Stimulated activated CD4-positive, alpha-beta T cell treated with anti-CD3 and anti-CD28 coated beads, Interleukin-1b, Interleukin-23, amount 100 ng/mL, for 48 hours (primary cell): ENCODE measurements at regions not wholly inside any gene's neighbourhood (a gene's known extent, or its start where the extent isn't known, plus 50 kb on each side); places are given as distances from the start of the nearest gene placed in this dataset.
"Not testable (repeated sequence)": the region's sequence is repeated elsewhere in the genome, so short reads cannot be mapped to it uniquely, and the experiment has no call there.

Experiments used
- DNase-seq: peaks from one replicate; pipeline ENCODE4 v3.0.0-alpha.2; 2020

DNA sequence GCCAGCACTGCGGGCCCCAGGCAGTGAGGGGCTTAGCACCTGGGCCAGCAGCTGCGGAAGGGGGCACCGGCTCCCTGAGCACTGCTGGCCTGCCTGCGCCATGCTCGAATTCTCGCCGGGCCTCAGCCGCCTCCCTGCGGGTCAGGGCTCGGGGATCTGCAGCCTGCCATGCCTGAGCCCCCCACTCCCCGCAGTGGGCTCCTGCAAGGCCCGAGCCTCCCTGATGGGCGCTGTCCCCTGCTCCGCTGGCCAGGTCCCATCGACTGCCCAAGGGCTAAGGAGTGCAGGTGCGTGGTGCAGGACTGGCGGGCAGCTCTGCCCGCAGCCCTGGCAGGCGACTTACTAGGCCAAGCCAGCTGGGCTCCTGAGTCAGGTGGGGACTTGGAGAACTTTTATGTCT, 133.3 kb upstream of the LMNTD1 start:
- no peak for DNase-seq

DNA sequence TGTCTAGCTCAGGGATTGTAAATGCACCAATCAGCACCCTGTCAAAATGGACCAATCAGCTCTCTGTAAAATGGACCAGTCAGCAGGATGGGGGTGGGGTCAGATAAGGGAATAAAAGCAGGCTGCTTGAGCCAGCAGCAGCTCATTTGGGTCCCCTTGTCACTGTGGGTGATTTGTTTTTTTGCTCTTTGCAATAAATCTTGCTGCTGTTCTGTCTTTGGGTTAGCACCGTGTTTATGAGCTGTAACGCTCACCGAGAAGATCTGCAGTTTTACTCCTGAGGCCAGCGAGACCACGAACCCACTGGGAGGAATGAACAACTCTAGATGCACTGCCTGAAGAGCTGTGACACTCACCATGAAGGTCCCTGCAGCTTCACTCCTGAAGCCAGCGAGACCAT, 134.1 kb upstream of the LMNTD1 start:
- no peak for DNase-seq

DNA sequence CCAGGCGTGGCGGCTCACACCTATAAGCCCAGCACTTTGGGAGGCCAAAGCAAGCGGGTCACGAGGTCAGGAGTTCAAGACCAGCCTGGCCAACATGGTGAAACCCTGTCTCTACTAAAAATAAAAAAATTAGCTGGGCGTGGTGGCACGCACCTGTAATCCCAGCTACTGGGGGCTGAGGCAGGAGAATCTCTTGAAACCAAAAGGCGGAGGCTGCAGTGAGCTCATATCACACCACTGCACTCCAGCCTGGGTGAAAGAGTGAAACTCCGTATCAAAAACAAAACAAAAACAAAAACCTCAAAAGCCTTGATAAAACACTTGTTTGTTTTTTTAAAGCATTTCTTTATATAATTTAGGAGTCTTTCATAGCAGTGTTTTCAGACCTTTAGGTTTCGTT, 135.8 kb upstream of the LMNTD1 start:
- DNase-seq = not testable (repeated sequence)

DNA sequence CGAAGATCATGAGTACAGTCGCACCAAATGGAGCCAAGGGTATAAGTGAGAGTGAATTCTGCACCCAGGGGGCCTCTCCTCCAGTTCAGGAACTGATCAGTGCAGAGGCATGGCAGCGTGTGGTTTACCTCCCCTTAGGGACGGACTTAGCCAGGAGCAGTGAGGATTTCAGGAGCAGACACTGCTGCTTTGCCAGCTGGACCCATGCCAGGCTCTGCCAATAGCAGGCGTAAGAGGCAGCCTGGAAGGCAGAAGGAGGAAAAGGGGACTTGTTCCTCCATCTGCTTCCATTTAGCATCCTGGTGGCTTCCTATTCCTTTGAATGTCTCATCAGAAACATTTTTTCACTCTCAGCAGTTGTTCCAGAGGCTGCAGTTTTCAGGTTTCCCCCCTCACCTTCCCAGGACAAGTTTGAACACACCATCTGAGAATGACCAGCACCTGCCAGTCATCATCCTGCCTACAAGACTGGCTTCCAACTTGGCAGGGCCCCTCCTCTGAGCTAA, 137.0 kb upstream of the LMNTD1 start:
- no peak for DNase-seq

DNA sequence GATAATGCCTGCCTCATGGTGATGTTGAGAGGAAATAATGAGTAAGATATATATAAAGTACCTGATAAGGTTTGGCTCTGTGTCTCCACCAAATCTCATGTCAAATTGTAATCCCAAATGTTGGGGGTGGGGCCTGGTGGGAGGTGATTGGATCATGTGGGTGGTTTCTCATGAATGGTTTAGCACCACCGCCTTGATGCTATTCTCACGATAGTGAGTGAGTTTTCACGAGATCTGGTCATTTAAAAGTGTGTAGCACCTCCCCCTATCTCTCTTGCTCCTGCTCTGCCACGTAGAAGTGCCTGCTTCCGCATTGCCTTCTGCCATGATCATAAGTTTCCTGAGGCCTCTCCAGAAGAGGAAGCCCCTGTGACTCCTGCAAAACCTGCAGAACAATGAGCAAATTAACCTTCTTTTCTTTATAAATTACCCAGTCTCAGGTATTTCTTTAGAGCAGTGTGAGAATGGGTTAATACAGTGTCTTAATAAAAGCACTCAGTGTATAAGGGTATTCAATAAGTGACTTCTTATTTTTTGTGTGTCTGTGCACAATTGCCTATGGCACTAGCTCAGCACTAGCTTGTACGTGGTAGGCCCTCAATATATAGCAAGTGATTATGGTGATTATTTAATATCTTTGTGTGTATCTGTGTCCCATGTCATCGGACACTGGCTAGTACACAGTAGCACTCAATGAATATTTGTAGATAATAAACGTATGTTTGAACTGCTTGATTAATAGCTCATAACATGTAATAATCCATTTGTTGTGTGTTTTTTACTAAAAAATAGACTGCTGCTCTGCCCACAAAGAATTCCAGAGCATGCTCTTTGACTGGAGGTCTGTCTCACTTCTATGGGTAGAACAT, 138.1 kb upstream of the LMNTD1 start:
- no peak for DNase-seq

DNA sequence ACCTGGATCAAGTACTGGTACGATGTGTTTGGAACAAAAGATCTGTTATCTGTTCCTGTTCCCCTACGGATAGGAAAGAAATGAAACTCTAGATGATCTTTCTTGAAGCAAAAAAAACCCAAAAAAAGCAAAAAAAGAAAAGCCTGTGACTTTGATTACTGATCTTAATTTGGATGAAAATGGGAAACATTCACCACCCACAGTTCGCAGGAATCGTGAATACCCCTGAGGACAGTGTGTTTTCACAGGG, 138.7 kb upstream of the LMNTD1 start:
- DNase-seq = no peak

DNA sequence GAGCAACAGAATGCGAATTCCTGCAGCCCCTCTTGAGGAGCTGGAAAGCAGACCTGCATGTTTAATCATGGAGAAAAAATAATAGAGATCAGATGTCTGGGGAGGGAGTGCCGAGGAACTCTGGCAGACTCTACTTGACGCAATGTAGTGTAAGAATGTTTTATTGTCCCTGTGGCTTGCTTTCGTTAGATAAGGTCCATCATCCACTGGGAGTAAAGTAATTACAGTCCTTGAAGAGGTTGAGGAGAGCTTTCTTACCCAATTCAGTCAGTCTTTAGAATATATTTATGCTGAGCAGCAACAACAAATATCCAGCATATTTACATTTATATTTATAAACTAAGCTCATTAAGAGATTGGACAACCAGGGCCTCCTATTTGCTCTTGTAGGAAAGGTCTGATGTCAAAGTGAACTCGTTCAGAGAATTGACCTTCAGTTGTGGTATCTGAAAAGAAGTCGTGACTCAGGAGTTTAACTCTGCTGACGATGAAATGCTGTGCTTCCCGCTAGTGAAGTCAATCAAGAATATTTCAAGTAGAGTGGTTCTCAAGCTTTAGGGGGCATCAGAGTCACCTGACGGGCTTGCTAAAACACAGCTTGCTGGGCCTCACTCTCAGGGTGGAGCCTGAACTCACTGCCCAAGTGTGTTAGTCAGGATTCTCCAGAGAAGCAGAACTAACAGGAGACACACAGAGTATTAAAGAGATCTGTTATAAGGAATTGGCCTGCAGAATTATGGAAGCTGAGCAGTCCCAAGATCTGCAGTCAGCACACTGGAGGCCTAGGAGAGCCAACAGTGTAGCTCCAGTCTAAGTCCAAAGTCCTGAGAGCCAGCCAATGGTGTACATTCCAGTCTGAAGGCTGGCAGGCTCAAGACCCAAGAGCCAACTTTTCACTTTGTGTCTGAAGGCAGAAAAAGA, 139.3 kb upstream of the LMNTD1 start:
- no peak for DNase-seq

DNA sequence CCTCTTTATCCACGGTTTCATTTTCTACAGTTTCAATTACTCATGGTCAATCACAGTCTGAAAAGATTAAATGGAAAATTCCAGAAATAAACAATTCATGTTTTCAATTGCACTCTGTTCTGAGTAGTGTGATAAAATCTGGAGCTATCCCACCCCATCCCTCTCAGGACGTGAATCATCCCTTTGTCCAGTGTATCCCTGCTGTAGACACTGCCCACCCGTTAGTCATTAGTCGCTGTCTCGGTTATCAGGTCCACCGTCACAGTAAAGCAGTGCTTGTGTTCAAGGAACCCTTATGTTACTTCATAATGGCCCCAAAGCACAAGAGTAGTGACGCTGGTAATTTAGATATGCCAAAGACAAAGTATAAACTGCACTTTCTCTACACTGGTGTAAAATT, 141.0 kb upstream of the LMNTD1 start:
- no peak for DNase-seq

DNA sequence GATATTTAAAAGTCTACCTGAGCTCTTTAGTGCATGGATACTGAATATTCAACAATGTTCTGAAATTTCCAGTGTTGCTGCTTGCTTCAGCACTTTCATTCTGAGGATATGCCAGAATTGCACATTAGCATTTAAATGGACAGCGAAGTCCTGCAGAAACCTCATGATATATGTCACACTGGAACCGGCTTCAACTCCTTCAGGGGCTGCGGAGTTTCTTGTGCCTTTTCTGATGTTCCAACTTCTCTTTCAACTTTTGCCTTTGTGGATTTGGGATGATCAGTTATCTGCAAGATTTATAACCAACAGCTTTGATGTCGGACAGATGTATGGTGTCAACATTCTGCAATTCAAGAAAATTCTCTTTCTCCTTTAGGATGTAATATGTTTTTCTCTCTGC, 142.5 kb upstream of the LMNTD1 start:
- DNase-seq = no peak

DNA sequence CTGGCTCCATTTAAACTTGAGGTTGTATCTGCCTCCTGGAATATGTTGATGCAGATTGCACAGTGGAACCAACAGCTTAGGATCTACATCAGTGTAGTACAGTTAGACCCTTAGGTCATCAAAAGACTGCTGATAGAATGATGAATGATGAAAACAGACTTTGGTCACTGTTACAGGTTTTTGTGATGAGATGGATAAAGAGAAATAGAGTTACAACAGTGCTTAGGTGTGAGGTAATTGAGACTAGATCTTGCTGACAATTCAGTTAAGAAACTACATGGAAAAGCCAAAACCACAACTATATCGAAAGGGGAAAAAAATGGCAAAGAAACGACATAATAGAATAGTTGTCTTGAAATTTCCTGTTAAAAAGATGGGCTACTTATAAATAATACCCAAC, 145.7 kb upstream of the LMNTD1 start:
- no peak for DNase-seq

DNA sequence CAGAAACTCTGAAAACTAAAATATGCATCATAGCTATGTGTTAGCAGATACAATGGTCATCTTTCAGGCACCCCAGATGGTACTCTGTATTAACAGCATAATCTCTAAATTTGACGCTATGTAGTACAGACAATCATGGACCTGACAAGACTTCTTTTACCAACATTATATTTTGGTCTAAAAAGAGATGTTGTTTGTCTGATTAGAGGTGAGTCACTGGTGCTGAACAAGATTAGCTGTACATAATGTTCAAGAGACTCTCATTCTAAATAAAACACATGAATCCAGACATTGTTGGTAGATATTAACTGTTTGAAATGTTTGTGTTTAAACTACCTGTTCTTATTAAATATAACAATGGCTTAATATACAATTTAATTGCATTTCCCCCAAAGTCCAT, 146.4 kb upstream of the LMNTD1 start:
- DNase-seq = no peak

DNA sequence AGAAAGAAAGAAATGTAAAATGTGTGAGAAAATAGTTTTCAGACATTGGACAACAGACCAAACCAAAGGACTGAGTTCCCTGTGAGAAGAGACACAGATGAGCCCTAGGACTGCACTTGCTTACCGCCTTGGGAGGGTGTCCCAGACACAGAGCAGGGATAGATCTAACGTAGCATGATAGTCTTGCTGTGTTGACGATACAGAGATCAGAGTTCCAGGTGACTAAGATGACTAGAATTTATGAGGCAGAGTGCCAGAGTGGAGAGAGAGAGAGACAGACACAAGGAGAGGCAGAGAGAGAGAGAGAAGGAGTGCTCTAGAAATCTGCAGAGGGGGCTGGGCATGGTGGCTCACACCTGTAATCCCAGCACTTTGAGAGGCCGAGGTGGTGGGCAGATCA, 148.2 kb upstream of the LMNTD1 start:
- no peak for DNase-seq

DNA sequence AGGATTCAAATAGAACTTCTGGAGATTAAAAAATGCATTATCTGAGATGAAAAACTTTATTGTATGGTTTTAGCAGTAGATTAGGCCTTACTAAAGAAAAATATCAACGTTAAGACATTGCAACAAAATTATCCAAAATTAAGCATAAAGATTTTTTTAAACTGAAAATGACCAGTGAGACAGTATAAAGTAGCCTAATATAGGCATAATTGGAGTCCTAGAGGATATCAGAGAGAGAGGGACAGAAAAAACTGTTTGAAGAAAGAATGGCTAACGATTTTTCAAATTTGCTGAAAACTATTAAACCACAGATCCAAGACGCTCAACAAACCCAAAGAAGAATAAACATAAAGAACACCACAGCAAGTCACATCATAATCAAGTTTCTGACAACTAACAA, 149.5 kb upstream of the LMNTD1 start:
- no peak for DNase-seq

DNA sequence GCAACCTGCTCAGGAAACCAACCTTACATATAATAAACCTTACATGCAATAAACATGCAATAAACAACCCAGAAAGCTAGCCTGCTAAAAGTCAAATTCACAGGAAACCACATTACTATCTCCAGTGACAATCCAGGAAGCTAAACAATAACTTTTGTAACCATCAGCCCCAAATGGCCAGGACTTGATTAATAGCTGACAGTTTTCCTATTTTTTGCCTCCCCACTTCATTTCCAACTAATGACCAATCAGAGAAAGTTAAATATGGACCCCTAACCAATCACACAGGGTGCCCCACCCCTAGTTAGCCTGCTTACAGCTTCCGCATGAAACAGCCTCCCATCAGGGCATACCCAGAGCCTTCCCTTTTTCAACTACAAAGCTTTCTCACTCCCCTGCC, 152.2 kb upstream of the LMNTD1 start:
- no peak for DNase-seq

DNA sequence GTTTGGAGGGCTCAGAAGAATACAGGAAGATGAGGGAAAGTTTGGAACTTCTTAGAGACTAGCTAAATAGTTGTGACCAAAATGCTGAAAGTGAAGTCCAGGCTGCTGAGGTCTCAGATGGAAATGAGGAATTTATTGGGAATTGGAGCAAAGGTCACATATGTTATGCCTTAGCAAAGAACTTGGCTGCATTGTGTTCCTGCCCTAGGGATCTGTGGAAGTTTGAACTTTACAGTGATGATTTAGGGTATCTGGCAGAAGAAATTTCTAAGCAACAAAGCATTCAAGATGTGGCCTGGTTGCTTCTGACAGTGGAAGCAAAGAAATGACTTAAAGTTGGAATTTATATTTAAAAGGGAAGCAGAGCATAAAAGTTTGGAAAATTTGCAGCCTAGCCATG, 153.6 kb upstream of the LMNTD1 start:
- not testable (repeated sequence) for DNase-seq

DNA sequence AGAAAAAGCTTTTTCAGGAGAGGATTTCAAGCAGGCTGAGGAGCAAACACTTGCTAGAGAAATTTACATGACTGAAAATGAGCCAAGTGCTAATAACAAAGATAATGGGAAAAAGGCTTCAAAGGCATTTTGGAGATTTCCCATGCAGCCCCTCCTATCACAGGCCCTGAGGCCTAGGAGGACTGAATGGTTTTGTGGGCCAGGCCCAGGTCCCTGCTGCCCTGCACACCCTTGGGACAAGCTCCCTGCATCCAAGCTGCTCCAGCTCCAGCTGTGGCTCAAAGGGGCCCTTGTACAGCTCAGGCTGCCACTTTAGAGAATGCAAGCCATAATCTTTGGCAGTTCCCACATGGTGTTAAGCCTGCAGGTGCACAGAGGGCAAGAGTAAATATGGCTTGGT, 154.0 kb upstream of the LMNTD1 start:
- no peak for DNase-seq

DNA sequence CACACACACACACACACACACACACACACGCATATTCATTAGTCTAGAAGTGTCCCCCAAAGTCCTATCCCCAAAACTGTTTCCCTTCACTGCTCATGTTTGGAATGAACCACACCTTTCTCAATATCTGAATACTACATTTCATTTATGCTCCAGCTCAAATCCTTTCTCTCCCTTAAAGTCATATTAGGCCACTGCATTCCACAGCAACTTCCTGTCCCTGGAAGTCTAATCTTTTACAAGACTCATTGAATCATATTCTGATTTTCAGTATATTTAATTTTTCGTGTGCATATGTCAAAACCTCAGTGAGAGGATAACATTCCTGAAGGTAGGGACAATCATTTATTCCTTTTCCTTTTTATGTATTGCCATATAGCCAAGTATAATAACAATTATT, 155.6 kb upstream of the LMNTD1 start:
- DNase-seq = no peak

DNA sequence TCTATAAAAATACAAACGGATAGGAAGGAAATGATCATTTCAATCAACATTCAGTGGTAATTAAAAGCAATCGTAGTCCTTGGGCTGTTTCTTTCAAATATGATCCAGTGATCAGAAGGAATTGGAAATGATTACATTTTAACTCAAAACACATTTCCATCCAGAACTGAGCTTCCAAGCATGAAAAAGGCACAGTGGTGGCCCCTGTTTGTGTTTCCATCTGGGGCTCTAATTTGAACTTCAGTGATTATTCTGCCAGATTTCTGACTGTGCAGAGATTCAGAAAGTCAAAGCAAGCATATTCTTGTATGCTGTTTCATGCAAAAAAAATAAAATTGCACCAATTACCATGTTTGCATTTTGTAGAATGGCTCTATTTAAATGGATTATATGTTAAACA, 157.0 kb upstream of the LMNTD1 start:
- DNase-seq = no peak

DNA sequence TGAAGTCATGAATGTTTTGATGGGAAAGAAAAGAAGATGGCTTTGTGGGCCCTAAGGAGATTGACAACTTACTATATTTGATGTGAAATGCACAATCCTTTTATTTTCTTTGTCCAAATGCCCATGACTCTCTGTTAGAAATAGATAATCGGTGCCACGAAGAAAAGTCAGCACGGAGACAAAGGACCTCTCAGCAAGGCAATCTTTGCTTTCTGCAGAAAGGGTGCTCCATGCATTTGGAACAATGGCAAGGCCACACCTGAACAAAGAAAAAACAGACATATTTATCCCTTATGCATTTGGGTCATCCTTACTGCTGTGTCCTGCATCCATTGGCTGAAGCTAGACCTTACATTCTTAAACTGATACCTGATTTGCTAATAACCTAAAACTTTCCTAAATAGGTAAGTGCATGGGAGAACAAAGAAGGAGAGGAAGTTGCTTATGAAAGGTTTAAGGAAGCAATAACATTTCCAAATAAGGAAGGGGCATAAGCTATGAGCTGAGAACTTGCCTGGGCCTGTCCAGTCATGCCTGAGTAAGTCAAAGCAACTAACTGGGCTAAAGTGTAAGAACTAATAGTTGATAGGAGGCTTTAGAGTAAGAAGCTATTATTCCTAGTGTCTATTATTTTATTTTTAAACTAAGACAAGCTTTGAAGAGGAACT, 158.0 kb upstream of the LMNTD1 start:
- not testable (repeated sequence) for DNase-seq

DNA sequence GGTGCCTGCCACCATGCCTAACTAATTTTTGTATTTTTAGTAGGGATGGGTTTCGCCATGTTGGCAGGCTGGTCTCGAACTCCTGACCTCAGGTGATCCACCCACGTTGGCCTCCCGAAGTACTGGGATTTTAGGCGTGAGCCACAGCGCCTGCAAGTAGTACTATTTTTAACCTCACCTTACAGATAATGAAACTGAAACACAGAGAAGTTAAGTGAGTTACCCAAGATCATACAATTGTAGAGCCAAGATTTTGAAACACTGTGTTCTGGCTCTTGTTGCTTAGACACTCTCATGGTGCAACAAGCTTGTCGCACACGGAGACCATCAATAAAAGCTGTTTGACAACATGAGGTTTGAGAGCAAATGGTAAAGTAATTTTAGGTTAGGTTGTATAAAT, 159.1 kb upstream of the LMNTD1 start:
- no peak for DNase-seq

DNA sequence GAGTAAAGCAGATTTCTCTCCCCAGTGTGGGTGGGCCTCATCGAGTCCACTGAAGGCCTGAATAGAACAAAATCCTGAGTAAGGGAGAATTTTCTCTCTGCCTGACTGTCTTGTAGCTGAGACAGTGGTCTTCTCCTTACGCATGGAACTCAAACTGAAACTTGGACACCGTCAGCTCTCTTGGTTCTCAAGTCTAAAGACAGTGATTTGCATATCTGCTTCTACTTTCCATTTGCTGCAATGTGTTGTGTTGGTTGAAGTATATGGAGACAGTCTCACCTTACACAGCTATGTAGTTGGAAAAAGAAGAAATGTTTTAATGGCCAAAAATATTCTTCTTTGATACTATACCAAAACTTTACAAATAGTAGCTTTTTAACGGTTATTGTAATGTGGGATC, 160.2 kb upstream of the LMNTD1 start:
- no peak for DNase-seq

DNA sequence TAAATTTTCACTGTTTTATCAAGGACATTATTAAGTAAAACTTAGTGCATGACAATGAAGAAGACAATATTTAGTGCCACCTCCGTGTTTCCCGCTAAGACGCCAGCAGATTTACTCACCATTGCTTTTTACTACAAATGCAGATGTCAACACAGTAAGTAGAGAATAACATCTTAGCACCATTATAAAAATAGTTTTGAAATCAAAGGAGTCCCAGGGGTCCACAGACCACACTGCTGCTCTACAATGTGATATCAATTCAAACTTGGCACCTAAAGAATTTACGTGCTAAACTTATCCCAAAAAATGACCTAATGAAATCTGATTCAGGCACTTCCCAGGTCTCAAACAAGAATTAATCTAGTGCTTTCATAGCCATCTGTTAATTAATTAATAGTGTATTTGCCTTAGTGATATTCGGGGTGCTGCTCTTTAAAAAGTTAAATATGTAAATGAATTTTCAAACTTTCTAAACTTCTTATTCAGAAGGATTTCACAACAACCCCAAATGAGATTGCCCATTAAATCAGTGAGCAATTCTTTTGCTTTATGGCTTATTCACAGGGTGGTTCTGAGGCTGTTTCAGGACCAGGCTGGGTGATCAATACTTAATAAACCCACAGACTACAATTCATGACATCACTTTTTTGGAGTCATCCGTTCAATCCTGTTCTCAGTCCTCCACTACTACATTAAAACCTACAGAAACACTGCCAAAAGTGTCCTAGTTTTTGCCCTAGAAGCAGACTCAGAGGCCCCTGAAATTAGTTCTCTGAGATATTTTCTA, 161.3 kb upstream of the LMNTD1 start:
- no peak for DNase-seq

DNA sequence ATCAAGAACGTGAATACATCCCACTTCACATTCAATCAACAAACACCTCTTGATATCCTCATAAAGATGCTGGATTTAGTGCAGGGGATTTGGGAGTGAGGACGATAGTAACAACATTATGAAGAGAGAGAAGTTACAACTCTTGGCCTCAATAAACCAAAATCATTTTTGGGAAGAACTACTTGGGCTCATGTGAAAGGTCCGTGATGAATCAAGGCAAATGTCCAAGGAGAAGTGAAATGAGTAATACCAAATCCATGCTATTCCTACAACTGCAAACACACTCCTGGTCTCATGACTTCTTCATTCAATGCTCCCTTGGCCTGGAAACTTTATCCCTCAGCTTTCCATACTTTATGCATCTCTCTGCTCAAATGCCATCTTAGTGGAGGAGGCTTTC, 162.0 kb upstream of the LMNTD1 start:
- DNase-seq = no peak
